ENCODE measurements at regions not wholly inside any gene's neighbourhood (a gene's known extent, or its start where the extent isn't known, plus 50 kb on each side); places are given as distances from the start of the nearest gene placed in this dataset.

GRCh38 chr20:48212806-48213509 is 427.7 kb upstream of the SULF2 start:
- Histone ChIP-seq H3K36me3 (ENCODE audit: control insufficient read depth, insufficient read depth, low read length) (no peaks in the 10 kb centered on the region), H3K27ac (ENCODE audit: low read depth, low read length) (no peak overlapping the region), H3K9ac (ENCODE audit: low read length) (no peak overlapping the region), H3K4me1 (ENCODE audit: control insufficient read depth, insufficient read depth, low read length) (no peaks in the 10 kb centered on the region), H3K27me3 (ENCODE audit: control insufficient read depth, insufficient read depth, low read length) (no peaks in the 10 kb centered on the region), H3K4me3 (ENCODE audit: low read length) (no peak overlapping the region)

GRCh38 chr20:48211847-48212246 is 426.6 kb upstream of the SULF2 start:
- H3K27me3 ChIP-seq (ENCODE audit: control insufficient read depth, insufficient read depth, low read length), result no peaks in the 10 kb centered on the region
- H3K9ac ChIP-seq (ENCODE audit: low read length), result no peak overlapping the region
- H3K4me1 ChIP-seq (ENCODE audit: control insufficient read depth, insufficient read depth, low read length), result no peaks in the 10 kb centered on the region
- H3K4me3 ChIP-seq (ENCODE audit: low read length), result no peak overlapping the region
- no peak overlapping the region for H3K27ac ChIP-seq (ENCODE audit: low read depth, low read length)
- H3K36me3 ChIP-seq (ENCODE audit: control insufficient read depth, insufficient read depth, low read length), result no peaks in the 10 kb centered on the region

GRCh38 chr20:48211238-48211637 is 426.0 kb upstream of the SULF2 start:
- no peak overlapping the region for H3K4me3 ChIP-seq (ENCODE audit: low read length)
- no peak overlapping the region for H3K27ac ChIP-seq (ENCODE audit: low read depth, low read length)
- no peaks in the 10 kb centered on the region for H3K36me3 ChIP-seq (ENCODE audit: control insufficient read depth, insufficient read depth, low read length)

DNA sequence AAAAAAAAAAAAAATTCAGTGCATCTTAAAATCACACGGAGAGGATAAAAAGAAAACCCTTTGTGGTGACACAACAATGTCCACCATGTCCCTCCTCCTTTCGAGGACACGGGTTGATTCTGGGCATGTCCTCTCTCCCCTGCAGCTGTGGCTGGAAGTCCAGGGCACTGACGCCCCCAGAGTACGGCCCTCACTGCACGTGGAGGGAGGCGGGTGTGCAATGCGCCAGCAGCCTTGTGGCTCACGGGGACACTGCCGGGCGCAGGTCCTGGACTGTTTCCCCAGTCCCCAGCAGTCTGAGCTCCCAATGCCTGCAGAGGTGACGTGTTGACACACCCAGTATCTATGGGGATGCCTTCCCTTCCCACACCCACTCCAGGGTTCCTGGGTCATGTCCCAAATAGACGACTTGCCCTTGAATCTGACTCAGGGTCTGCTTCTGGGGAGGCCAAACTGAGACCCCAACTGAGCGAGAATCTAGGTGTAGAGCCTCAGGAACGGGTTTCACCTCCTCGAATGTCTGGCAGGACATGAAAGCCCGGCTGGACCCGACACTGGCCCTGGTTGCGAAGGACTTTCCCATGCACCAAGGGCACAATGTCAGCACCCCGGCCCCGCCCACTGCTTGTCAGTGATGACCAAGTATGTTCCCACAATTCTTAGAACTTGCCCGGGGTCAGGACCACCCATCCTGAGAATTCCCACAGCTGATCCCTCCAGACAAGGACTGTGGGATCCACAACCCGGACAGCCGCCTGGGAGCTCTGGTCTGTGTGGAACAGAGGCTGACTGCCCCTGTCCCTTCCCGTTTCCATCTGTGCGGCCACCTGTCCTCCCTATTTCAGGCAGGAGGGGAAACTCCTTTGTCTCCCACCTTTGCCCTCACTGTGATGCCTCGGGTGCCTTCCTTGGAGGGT is 425.1 kb upstream of the SULF2 start:
- no peaks in the 10 kb centered on the region for H3K4me1 ChIP-seq (ENCODE audit: control insufficient read depth, insufficient read depth, low read length)
- no peaks in the 10 kb centered on the region for H3K27me3 ChIP-seq (ENCODE audit: control insufficient read depth, insufficient read depth, low read length)
- H3K9ac ChIP-seq (ENCODE audit: low read length), result no peak overlapping the region
- H3K4me3 ChIP-seq (ENCODE audit: low read length), result no peak overlapping the region
- H3K27ac ChIP-seq (ENCODE audit: low read depth, low read length), result no peak overlapping the region
- no peaks in the 10 kb centered on the region for H3K36me3 ChIP-seq (ENCODE audit: control insufficient read depth, insufficient read depth, low read length)

More at GRCh38 chr20:48211238-48211637, 426.0 kb upstream of the SULF2 start:
- Histone ChIP-seq H3K27me3 (ENCODE audit: control insufficient read depth, insufficient read depth, low read length) (no peaks in the 10 kb centered on the region), H3K9ac (ENCODE audit: low read length) (no peak overlapping the region), H3K4me1 (ENCODE audit: control insufficient read depth, insufficient read depth, low read length) (no peaks in the 10 kb centered on the region)

GRCh38 chr20:48209102-48209501 is 423.8 kb upstream of the SULF2 start:
- no peak overlapping the region for H3K27ac ChIP-seq (ENCODE audit: low read depth, low read length)
- H3K36me3 ChIP-seq (ENCODE audit: control insufficient read depth, insufficient read depth, low read length), result no peaks in the 10 kb centered on the region
- H3K9ac ChIP-seq (ENCODE audit: low read length), result no peak overlapping the region
- H3K27me3 ChIP-seq (ENCODE audit: control insufficient read depth, insufficient read depth, low read length), result no peaks in the 10 kb centered on the region
- H3K4me3 ChIP-seq (ENCODE audit: low read length), result no peak overlapping the region
- no peaks in the 10 kb centered on the region for H3K4me1 ChIP-seq (ENCODE audit: control insufficient read depth, insufficient read depth, low read length)

- no peaks in the 10 kb centered on the region for H3K36me3 ChIP-seq (ENCODE audit: control insufficient read depth, insufficient read depth, low read length)
- H3K27me3 ChIP-seq (ENCODE audit: control insufficient read depth, insufficient read depth, low read length), result no peaks in the 10 kb centered on the region
- no peak overlapping the region for H3K4me3 ChIP-seq (ENCODE audit: low read length)
- H3K4me1 ChIP-seq (ENCODE audit: control insufficient read depth, insufficient read depth, low read length), result no peaks in the 10 kb centered on the region
- no peak overlapping the region for H3K9ac ChIP-seq (ENCODE audit: low read length)
- no peak overlapping the region for H3K27ac ChIP-seq (ENCODE audit: low read depth, low read length)
Observed at GRCh38 chr20:48208176-48208575, 422.9 kb upstream of the SULF2 start.

DNA sequence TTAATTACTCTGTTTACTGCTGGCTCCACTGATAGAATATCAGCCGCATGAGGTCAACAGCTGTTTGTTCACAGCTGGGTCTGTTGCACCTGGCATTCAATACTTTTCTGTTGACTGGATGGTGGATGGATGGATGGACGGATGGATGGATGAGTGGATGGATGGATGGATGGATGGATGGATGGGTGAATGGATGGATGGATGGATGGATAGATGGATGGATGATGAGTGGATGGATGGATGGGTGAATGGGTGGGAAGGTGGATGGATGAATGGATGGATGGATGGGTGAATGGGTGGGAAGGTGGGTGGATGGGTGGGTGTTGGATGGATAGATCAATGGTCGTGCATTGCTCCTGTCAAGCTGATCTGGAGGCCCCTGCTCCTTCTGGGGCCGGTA is 422.2 kb upstream of the SULF2 start:
- H3K4me1 ChIP-seq (ENCODE audit: control insufficient read depth, insufficient read depth, low read length), result no peaks in the 10 kb centered on the region
- no peak overlapping the region for H3K9ac ChIP-seq (ENCODE audit: low read length)
- no peaks in the 10 kb centered on the region for H3K36me3 ChIP-seq (ENCODE audit: control insufficient read depth, insufficient read depth, low read length)
- H3K27ac ChIP-seq (ENCODE audit: low read depth, low read length), result no peak overlapping the region
- H3K27me3 ChIP-seq (ENCODE audit: control insufficient read depth, insufficient read depth, low read length), result no peaks in the 10 kb centered on the region
- H3K4me3 ChIP-seq (ENCODE audit: low read length), result no peak overlapping the region

GRCh38 chr20:48205786-48206185 is 420.5 kb upstream of the SULF2 start:
- Histone ChIP-seq H3K36me3 (ENCODE audit: control insufficient read depth, insufficient read depth, low read length) (no peaks in the 10 kb centered on the region), H3K4me3 (ENCODE audit: low read length) (no peak overlapping the region), H3K27ac (ENCODE audit: low read depth, low read length) (no peak overlapping the region), H3K27me3 (ENCODE audit: control insufficient read depth, insufficient read depth, low read length) (no peaks in the 10 kb centered on the region), H3K4me1 (ENCODE audit: control insufficient read depth, insufficient read depth, low read length) (no peaks in the 10 kb centered on the region), H3K9ac (ENCODE audit: low read length) (no peak overlapping the region)

- Histone ChIP-seq H3K4me3 (ENCODE audit: low read length) (no peak overlapping the region), H3K36me3 (ENCODE audit: control insufficient read depth, insufficient read depth, low read length) (no peaks in the 10 kb centered on the region), H3K27ac (ENCODE audit: low read depth, low read length) (no peak overlapping the region), H3K27me3 (ENCODE audit: control insufficient read depth, insufficient read depth, low read length) (no peaks in the 10 kb centered on the region), H3K4me1 (ENCODE audit: control insufficient read depth, insufficient read depth, low read length) (no peaks in the 10 kb centered on the region), H3K9ac (ENCODE audit: low read length) (no peak overlapping the region)
Observed at GRCh38 chr20:48205281-48205782, 420.1 kb upstream of the SULF2 start.

DNA sequence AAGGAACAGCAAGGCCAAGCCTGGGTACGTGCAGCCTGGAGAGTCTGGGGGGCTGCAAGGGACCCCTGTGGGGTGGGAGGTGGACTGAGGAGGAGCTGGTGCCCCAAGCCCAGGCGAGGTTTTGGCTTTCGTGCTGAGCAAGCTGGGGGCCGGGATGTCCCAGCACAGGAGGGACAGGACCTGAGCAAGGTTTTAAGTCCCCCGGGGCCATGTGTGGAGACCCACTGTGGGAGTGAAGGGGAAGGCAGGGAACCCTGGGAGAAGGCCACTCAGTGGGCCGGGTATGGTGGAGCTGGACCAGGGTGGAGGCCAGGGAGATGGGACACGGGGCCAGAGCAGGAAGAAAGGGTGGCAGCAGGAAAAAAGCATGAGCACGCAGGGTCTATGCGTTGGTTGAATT is 419.2 kb upstream of the SULF2 start:
- no peak overlapping the region for H3K4me3 ChIP-seq (ENCODE audit: low read length)
- no peaks in the 10 kb centered on the region for H3K27me3 ChIP-seq (ENCODE audit: control insufficient read depth, insufficient read depth, low read length)
- no peaks in the 10 kb centered on the region for H3K4me1 ChIP-seq (ENCODE audit: control insufficient read depth, insufficient read depth, low read length)
- H3K27ac ChIP-seq (ENCODE audit: low read depth, low read length), result no peak overlapping the region
- H3K36me3 ChIP-seq (ENCODE audit: control insufficient read depth, insufficient read depth, low read length), result no peaks in the 10 kb centered on the region
- no peak overlapping the region for H3K9ac ChIP-seq (ENCODE audit: low read length)

GRCh38 chr20:48203252-48203651 is 418.0 kb upstream of the SULF2 start:
- Histone ChIP-seq H3K27me3 (ENCODE audit: control insufficient read depth, insufficient read depth, low read length) (no peaks in the 10 kb centered on the region), H3K4me1 (ENCODE audit: control insufficient read depth, insufficient read depth, low read length) (no peaks in the 10 kb centered on the region), H3K9ac (ENCODE audit: low read length) (no peak overlapping the region), H3K4me3 (ENCODE audit: low read length) (no peak overlapping the region), H3K27ac (ENCODE audit: low read depth, low read length) (no peak overlapping the region), H3K36me3 (ENCODE audit: control insufficient read depth, insufficient read depth, low read length) (no peaks in the 10 kb centered on the region)

- Histone ChIP-seq H3K4me3 (ENCODE audit: low read length) (no peak overlapping the region), H3K36me3 (ENCODE audit: control insufficient read depth, insufficient read depth, low read length) (no peaks in the 10 kb centered on the region), H3K9ac (ENCODE audit: low read length) (no peak overlapping the region), H3K27me3 (ENCODE audit: control insufficient read depth, insufficient read depth, low read length) (no peaks in the 10 kb centered on the region), H3K4me1 (ENCODE audit: control insufficient read depth, insufficient read depth, low read length) (no peaks in the 10 kb centered on the region), H3K27ac (ENCODE audit: low read depth, low read length) (no peak overlapping the region)
Observed at GRCh38 chr20:48202334-48203113, 417.2 kb upstream of the SULF2 start.
